SK-N-SH (cell line): ENCODE measurements at regions not wholly inside any gene's neighbourhood (a gene's known extent, or its start where the extent isn't known, plus 50 kb on each side); places are given as distances from the start of the nearest gene placed in this dataset.

Source experiments
- CTCF ChIP-seq: fragments of 200-600 bp; sonication (generic); IDR thresholded peaks from 2 replicates; pipeline ENCODE4 v1.6.1; 2017; ENCODE audit warnings: antibody characterized with exemption, mild to moderate bottlenecking, moderate library complexity
- EP300 ChIP-seq, 2 experiments: IDR thresholded peaks; 2 replicates each; pipeline versions ENCODE4 v1.4.0 to v1.6.1; 2012; ENCODE audit warnings: borderline replicate concordance in 1 of 2, low read depth in 1 of 2, low read length in 1 of 2
- EZH2phosphoT487 ChIP-seq: fragments of 200-600 bp; sonication (generic); IDR thresholded peaks from 2 replicates; pipeline ENCODE4 v1.6.1; 2017; ENCODE audit warnings: low read depth, mixed run types, mild to moderate bottlenecking, antibody characterized with exemption, moderate library complexity, borderline replicate concordance
- FOSL2 ChIP-seq: IDR thresholded peaks from 2 replicates; pipeline ENCODE4 v1.4.0; 2012; ENCODE audit warnings: low read depth, mild to moderate bottlenecking, moderate library complexity, borderline replicate concordance
- FOXM1 ChIP-seq: IDR thresholded peaks from 2 replicates; pipeline ENCODE4 v1.4.0; 2012; ENCODE audit warnings: low read depth, mild to moderate bottlenecking
- JUND ChIP-seq: IDR thresholded peaks from 2 replicates; pipeline ENCODE4 v1.4.0; 2012
- MXI1 ChIP-seq: IDR thresholded peaks from 2 replicates; pipeline ENCODE4 v1.6.1; 2012; ENCODE audit warnings: mild to moderate bottlenecking, low read depth, low read length, improper control_type of control experiment
- RAD21 ChIP-seq: IDR thresholded peaks from 2 replicates; pipeline ENCODE4 v1.6.1; 2012; ENCODE audit warnings: mild to moderate bottlenecking, low read length
- RFX5 ChIP-seq: IDR thresholded peaks from 2 replicates; pipeline ENCODE4 v1.6.1; 2012; ENCODE audit warnings: mild to moderate bottlenecking, improper control_type of control experiment, low read length
- SMC3 ChIP-seq: IDR thresholded peaks from 2 replicates; pipeline ENCODE4 v1.6.1; 2012; ENCODE audit warnings: low read depth, low read length, improper control_type of control experiment
- YY1 ChIP-seq: IDR thresholded peaks from 2 replicates; pipeline ENCODE4 v1.4.0; 2012; ENCODE audit warnings: low read depth, mild to moderate bottlenecking
- TF ChIP-seq, protein P1 (sequence below): IDR thresholded peaks from 2 replicates; pipeline ENCODE4 v1.4.0; 2012; ENCODE audit warnings: low read depth
- TF ChIP-seq, protein P2 (sequence below): IDR thresholded peaks from 2 replicates; pipeline ENCODE4 v1.4.0; 2012; ENCODE audit warnings: low read depth, borderline replicate concordance

GRCh38 chr2:203803053-203803429 is 64.5 kb upstream of the CTLA4 start:
- TF ChIP-seq CTCF: no peak
- TF ChIP-seq, protein P1, sequence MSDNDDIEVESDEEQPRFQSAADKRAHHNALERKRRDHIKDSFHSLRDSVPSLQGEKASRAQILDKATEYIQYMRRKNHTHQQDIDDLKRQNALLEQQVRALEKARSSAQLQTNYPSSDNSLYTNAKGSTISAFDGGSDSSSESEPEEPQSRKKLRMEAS: no peak
- TF ChIP-seq YY1: no peak
- no peak for TF ChIP-seq EP300 (IDR thresholded peaks at IDR 0.05; ENCODE audit: borderline replicate concordance in 1 of 2, low read depth in 1 of 2, low read length in 1 of 2)
- no peak for TF ChIP-seq MXI1
- no peak for TF ChIP-seq SMC3
- no peak for TF ChIP-seq EZH2phosphoT487
- TF ChIP-seq, protein P2, sequence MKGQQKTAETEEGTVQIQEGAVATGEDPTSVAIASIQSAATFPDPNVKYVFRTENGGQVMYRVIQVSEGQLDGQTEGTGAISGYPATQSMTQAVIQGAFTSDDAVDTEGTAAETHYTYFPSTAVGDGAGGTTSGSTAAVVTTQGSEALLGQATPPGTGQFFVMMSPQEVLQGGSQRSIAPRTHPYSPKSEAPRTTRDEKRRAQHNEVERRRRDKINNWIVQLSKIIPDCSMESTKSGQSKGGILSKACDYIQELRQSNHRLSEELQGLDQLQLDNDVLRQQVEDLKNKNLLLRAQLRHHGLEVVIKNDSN: no peak
- no peak for TF ChIP-seq FOXM1
- TF ChIP-seq RAD21: no peak
- TF ChIP-seq RFX5: no peak
- TF ChIP-seq JUND: no peak
- TF ChIP-seq FOSL2: no peak
